HCT116 (cell line): ENCODE measurements at regions not wholly inside any gene's neighbourhood (a gene's known extent, or its start where the extent isn't known, plus 50 kb on each side); places are given as distances from the start of the nearest gene placed in this dataset.

Experiments
- ATAC-seq: fragments of 200-7000 bp; cut with Tn5 transposase; 2 replicates; pipeline ENCODE4 v1.9.1; 2020; ENCODE audit warnings: mild to moderate bottlenecking, moderate library complexity
- BruUV-seq: library from RNA; stranded (reverse); fragments of 400-500 nt; replicated peaks from 2 replicates; lab custom pipeline; 2021; lab: Mats Ljungman, UMichigan
- CTCF ChIA-PET: fragments of 300-600 bp; sonication (Branson Sonifier 250); formaldehyde crosslinking; loops from one replicate; lab custom pipeline; 2021; ENCODE audit warnings: antibody characterized with exemption; lab: Charles Lee
- POLR2A ChIA-PET: fragments of 300-600, 350-600 bp; sonication (Branson Sonifier 250); formaldehyde crosslinking; loops from one replicate; lab custom pipeline; 2021; ENCODE audit warnings: antibody characterized with exemption; lab: Charles Lee
- RAD21 ChIA-PET, 2 experiments: fragments of 300-600 bp; sonication (Branson Sonifier 250); formaldehyde crosslinking; loops; one replicate each; lab custom pipeline; 2023; ENCODE audit warnings: low total read pairs in 2 of 2; ENCODE audit not compliant: uncharacterized antibody in 2 of 2, unreplicated experiment in 2 of 2, low non-redundant PET in 1 of 2; lab: Charles Lee
- DNase-seq: peaks from one replicate; pipeline ENCODE4 v3.0.0-alpha.2; 2010; ENCODE audit warnings: low read depth, low spot score
- H2AFZ ChIP-seq: fragments of 200-600 bp; shearing (Covaris generic), sonication (generic); 2 replicates; pipeline ENCODE4 v1.6.1; 2017; ENCODE audit warnings: low read depth, mixed run types, mixed read lengths, antibody characterized with exemption, low read length; ENCODE audit not compliant: poor library complexity, severe bottlenecking
- H3K27ac ChIP-seq: 2 replicates; pipeline ENCODE4 v1.5.1; 2012; ENCODE audit warnings: low read depth, low read length
- H3K27me3 ChIP-seq: fragments of 200-600 bp; sonication (generic); 2 replicates; pipeline ENCODE4 v1.6.1; 2016; ENCODE audit warnings: mixed run types, low read length, mixed read lengths; ENCODE audit not compliant: insufficient read depth
- H3K36me3 ChIP-seq, 2 experiments: fragments of 200-500 bp in 1 of 2; fragments of 200-600 bp in 1 of 2; sonication (Bioruptor generic) in 1 of 2; sonication (generic) in 1 of 2; 2 replicates each; pipeline versions ENCODE4 v1.5.1 to v1.6.1; 2014 to 2016; ENCODE audit warnings: low read length in 2 of 2, inconsistent platforms in 1 of 2, mixed read lengths in 1 of 2, mixed run types in 1 of 2; ENCODE audit not compliant: insufficient read depth in 2 of 2, control insufficient read depth in 1 of 2
- H3K4me1 ChIP-seq, 2 experiments: fragments of 200-600 bp in 1 of 2; sonication (generic) in 1 of 2; 2 replicates each; pipeline versions ENCODE4 v1.5.1 to v1.6.1; 2012 to 2017; ENCODE audit warnings: low read length in 2 of 2, inconsistent platforms in 1 of 2, mild to moderate bottlenecking in 1 of 2, mixed read lengths in 1 of 2, mixed run types in 1 of 2, moderate library complexity in 1 of 2; ENCODE audit not compliant: insufficient read depth in 2 of 2, control insufficient read depth in 1 of 2
- H3K4me2 ChIP-seq: fragments of 200-600 bp; sonication (generic); 2 replicates; pipeline ENCODE4 v1.6.1; 2017; ENCODE audit warnings: mixed run types, low read length, mixed read lengths
- H3K4me3 ChIP-seq, 2 experiments: fragments of 200-600 bp in 1 of 2; sonication (generic) in 1 of 2; replicated peaks in 1 of 2; 2 replicates each; pipeline ENCODE4 v1.5.1; 2011 to 2016; ENCODE audit warnings: low read length in 2 of 2, control low read depth in 1 of 2, low read depth in 1 of 2, mild to moderate bottlenecking in 1 of 2, mixed read lengths in 1 of 2, mixed run types in 1 of 2
- H3K79me2 ChIP-seq: fragments of 200-600 bp; sonication (generic); 2 replicates; pipeline ENCODE4 v1.6.1; 2017; ENCODE audit warnings: mild to moderate bottlenecking, mixed run types, low read length, moderate library complexity, mixed read lengths; ENCODE audit not compliant: insufficient read depth
- H3K9ac ChIP-seq: fragments of 200-600 bp; sonication (generic); 2 replicates; pipeline ENCODE4 v1.6.1; 2016; ENCODE audit warnings: low read length, mixed read lengths
- H3K9me2 ChIP-seq: fragments of 200-600 bp; sonication (generic), shearing (Covaris generic); 2 replicates; pipeline ENCODE4 v1.6.1; 2017; ENCODE audit warnings: mixed run types, mild to moderate bottlenecking, moderate library complexity; ENCODE audit not compliant: insufficient read depth
- H3K9me3 ChIP-seq, 2 experiments: fragments of 200-500 bp in 1 of 2; fragments of 200-600 bp in 1 of 2; sonication (Bioruptor generic) in 1 of 2; sonication (generic) in 1 of 2; 2 replicates each; pipeline ENCODE4 v1.6.1; 2014 to 2017; ENCODE audit warnings: low read length in 2 of 2, mixed read lengths in 2 of 2, inconsistent platforms in 1 of 2, low read depth in 1 of 2, mild to moderate bottlenecking in 1 of 2, mixed run types in 1 of 2, moderate library complexity in 1 of 2; ENCODE audit not compliant: control insufficient read depth in 1 of 2, insufficient read depth in 1 of 2
- H4K20me1 ChIP-seq: fragments of 200-600 bp; sonication (generic), shearing (Covaris generic); 2 replicates; pipeline ENCODE4 v1.6.1; 2017; ENCODE audit warnings: mixed run types, mild to moderate bottlenecking, moderate library complexity; ENCODE audit not compliant: insufficient read depth
- ATF3 ChIP-seq: IDR thresholded peaks from 2 replicates; pipeline ENCODE4 v1.6.1; 2012
- CEBPB ChIP-seq: IDR thresholded peaks from 2 replicates; pipeline ENCODE4 v1.6.1; 2012; ENCODE audit warnings: low read depth
- ELF1 ChIP-seq: IDR thresholded peaks from 2 replicates; pipeline ENCODE4 v1.6.1; 2012; ENCODE audit warnings: low read depth, borderline replicate concordance
- POLR2A ChIP-seq: IDR thresholded peaks from 2 replicates; pipeline ENCODE4 v1.7.0; 2011; ENCODE audit warnings: borderline replicate concordance; ENCODE audit not compliant: insufficient read depth, insufficient read length; ENCODE audit errors: extremely low read depth
- POLR2AphosphoS5 ChIP-seq: IDR thresholded peaks from 2 replicates; pipeline ENCODE4 v1.6.1; 2011; ENCODE audit warnings: mild to moderate bottlenecking, low read depth, low read length, moderate library complexity
- REST ChIP-seq: IDR thresholded peaks from 2 replicates; pipeline ENCODE4 v1.6.1; 2012; ENCODE audit warnings: low read depth
- SIN3A ChIP-seq: IDR thresholded peaks from 2 replicates; pipeline ENCODE4 v1.6.1; 2012; ENCODE audit warnings: low read depth
- SRF ChIP-seq: IDR thresholded peaks from 2 replicates; pipeline ENCODE4 v1.6.1; 2012; ENCODE audit warnings: low read depth
- ZBTB33 ChIP-seq: IDR thresholded peaks from 2 replicates; pipeline ENCODE4 v1.6.1; 2011; ENCODE audit warnings: mild to moderate bottlenecking, low read length, moderate library complexity; ENCODE audit not compliant: insufficient replicate concordance; ENCODE audit errors: extremely low read depth
- intact Hi-C: fragments of 100-400 bp; cut with micrococcal nuclease; formaldehyde crosslinking; loops from 2 replicates; pipeline ENCODE4 v1.10.0; 2022

GRCh38 chr15:29566914-29567313 lies 255.4 kb downstream of the TJP1 start:
- RAD21 ChIA-PET = no interaction called here
- H3K27ac ChIP-seq = no peak overlapping the region
- DNase-seq = no peak
- no peaks in the 10 kb centered on the region for H3K9me2 ChIP-seq
- peak; percentile 43 for ATAC-seq
- no peaks in the 10 kb centered on the region for H3K79me2 ChIP-seq
- no peak overlapping the region for H2AFZ ChIP-seq
- H3K27me3 ChIP-seq = peaks cover 6% of the 10 kb centered on the region; the same call in 1 of the 2 replicates
- peaks cover 7% of the 10 kb centered on the region in 2 experiments; a peak in 3 of 4 replicates for H3K4me1 ChIP-seq
- BruUV-seq = no TSS peak
- TF ChIP-seq ATF3 (no peak), POLR2A (no peak), SRF (no peak), POLR2AphosphoS5 (no peak), ZBTB33 (no peak), SIN3A (no peak), REST (no peak), ELF1 (no peak), CEBPB (no peak)
- TF ChIP-seq, all 23 proteins: peak for 0
- Histone ChIP-seq H4K20me1 (no peaks in the 10 kb centered on the region), H3K9ac (no peak overlapping the region), H3K36me3 (no peaks in the 10 kb centered on the region), H3K4me2 (0 out of 2 replicates have a peak overlapping the region, but pooled peaks have one; percentile 14), H3K4me3 (no peak overlapping the region), H3K9me3 (no peaks in the 10 kb centered on the region)
- CTCF ChIA-PET = interaction anchor here (3.1 kb wide), 1 partner anchor 116 kb away, joined by 9 read pairs; no protein-coding TSS in a partner anchor
- intact Hi-C loops = loop anchor here (10.0 kb wide), 2 partner anchors 52 to 572 kb away; no protein-coding TSS in a partner anchor
- POLR2A ChIA-PET = no interaction called here
